ENCODE measurements at regions not wholly inside any gene's neighbourhood (a gene's known extent, or its start where the extent isn't known, plus 50 kb on each side); places are given as distances from the start of the nearest gene placed in this dataset.

DNA sequence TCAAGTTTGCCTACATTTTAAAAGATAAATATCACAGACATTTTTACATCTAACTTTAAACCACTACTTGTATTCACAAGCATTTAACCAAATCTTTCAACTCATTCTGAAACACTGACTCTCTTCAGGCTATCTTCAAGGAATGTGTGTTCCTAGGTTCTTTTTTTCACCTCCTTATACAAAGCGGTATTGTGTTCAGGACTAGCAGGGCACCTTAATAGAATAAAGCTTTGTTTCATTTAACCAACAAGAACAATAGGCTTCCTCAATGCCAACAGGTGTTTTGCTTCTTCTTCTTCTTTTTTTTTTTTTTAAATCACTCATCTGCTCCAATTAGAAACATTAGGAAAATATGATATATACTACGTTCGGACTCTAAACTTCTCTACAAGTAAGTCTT is 212.9 kb upstream of the SEMA3E start:
- no peaks in the 10 kb centered on the region for H3K79me2 ChIP-seq (ENCODE audit: low read length)
- H2AFZ ChIP-seq (ENCODE audit: low read length): no peak overlapping the region
- H3K27me3 ChIP-seq (replicated peaks; ENCODE audit: insufficient read depth, low read length): no peaks in the 10 kb centered on the region
- H3K36me3 ChIP-seq (replicated peaks; ENCODE audit: insufficient read depth, low read length): no peaks in the 10 kb centered on the region
- H4K20me1 ChIP-seq (ENCODE audit: insufficient read depth, low read length): no peaks in the 10 kb centered on the region
- no peaks in the 10 kb centered on the region for H3K9me3 ChIP-seq (replicated peaks; ENCODE audit: insufficient read depth, low read length)
- H3K4me1 ChIP-seq (ENCODE audit: low read length): no peaks in the 10 kb centered on the region
- H3K9me2 ChIP-seq (replicated peaks; ENCODE audit: insufficient read depth, low read length): no peaks in the 10 kb centered on the region
- no peak overlapping the region for H3K4me2 ChIP-seq (ENCODE audit: low read depth, low read length)
- no peak overlapping the region for H3K9ac ChIP-seq (ENCODE audit: low read length)
- H3K4me3 ChIP-seq (ENCODE audit: low read length): no peak overlapping the region
- H3K27ac ChIP-seq (ENCODE audit: low read length): no peak overlapping the region
- no peak for TF ChIP-seq CTCF (IDR thresholded peaks at IDR 0.05; ENCODE audit: low read length)
- no peak for TF ChIP-seq EZH2 (optimal IDR thresholded peaks at IDR 0.05; ENCODE audit: low read depth, low read length)
- no peak for TF ChIP-seq EZH2phosphoT487 (IDR thresholded peaks at IDR 0.05; ENCODE audit: low read length)
- DNase-seq: no peak
- no peaks in the 10 kb centered on the region for H3F3A ChIP-seq (ENCODE audit: insufficient read depth, low read length)

- H3K36me3 ChIP-seq (replicated peaks; ENCODE audit: insufficient read depth, low read length): no peaks in the 10 kb centered on the region
- H3F3A ChIP-seq (ENCODE audit: insufficient read depth, low read length): no peaks in the 10 kb centered on the region
- H3K9me2 ChIP-seq (replicated peaks; ENCODE audit: insufficient read depth, low read length): no peaks in the 10 kb centered on the region
- H4K20me1 ChIP-seq (ENCODE audit: insufficient read depth, low read length): no peaks in the 10 kb centered on the region
- no peak overlapping the region for H2AFZ ChIP-seq (ENCODE audit: low read length)
- H3K27ac ChIP-seq (ENCODE audit: low read length): no peak overlapping the region
- H3K27me3 ChIP-seq (replicated peaks; ENCODE audit: insufficient read depth, low read length): no peaks in the 10 kb centered on the region
- H3K4me2 ChIP-seq (ENCODE audit: low read depth, low read length): no peak overlapping the region
- H3K4me3 ChIP-seq (ENCODE audit: low read length): no peak overlapping the region
- H3K9me3 ChIP-seq (replicated peaks; ENCODE audit: insufficient read depth, low read length): no peaks in the 10 kb centered on the region
- no peak for DNase-seq
- no peak overlapping the region for H3K9ac ChIP-seq (ENCODE audit: low read length)
- H3K79me2 ChIP-seq (ENCODE audit: low read length): no peaks in the 10 kb centered on the region
- TF ChIP-seq EZH2 (optimal IDR thresholded peaks at IDR 0.05; ENCODE audit: low read depth, low read length): no peak
- no peaks in the 10 kb centered on the region for H3K4me1 ChIP-seq (ENCODE audit: low read length)
These were observed 210.9 kb upstream of the SEMA3E start for GRCh38 chr7:83859827-83860226.

- TF ChIP-seq CTCF (IDR thresholded peaks at IDR 0.05; ENCODE audit: low read length): no peak
- no peak for TF ChIP-seq EZH2 (optimal IDR thresholded peaks at IDR 0.05; ENCODE audit: low read depth, low read length)
- no peak for TF ChIP-seq EZH2phosphoT487 (IDR thresholded peaks at IDR 0.05; ENCODE audit: low read length)
- H3K9me3 ChIP-seq (replicated peaks; ENCODE audit: insufficient read depth, low read length): no peaks in the 10 kb centered on the region
- no peaks in the 10 kb centered on the region for H3K79me2 ChIP-seq (ENCODE audit: low read length)
- no peak overlapping the region for H3K4me3 ChIP-seq (ENCODE audit: low read length)
- H3K27me3 ChIP-seq (replicated peaks; ENCODE audit: insufficient read depth, low read length): no peaks in the 10 kb centered on the region
- no peaks in the 10 kb centered on the region for H3K9me2 ChIP-seq (replicated peaks; ENCODE audit: insufficient read depth, low read length)
- no peaks in the 10 kb centered on the region for H3K36me3 ChIP-seq (replicated peaks; ENCODE audit: insufficient read depth, low read length)
- no peak overlapping the region for H3K27ac ChIP-seq (ENCODE audit: low read length)
- no peak for DNase-seq
- no peaks in the 10 kb centered on the region for H3F3A ChIP-seq (ENCODE audit: insufficient read depth, low read length)
- no peak overlapping the region for H3K9ac ChIP-seq (ENCODE audit: low read length)
- no peaks in the 10 kb centered on the region for H3K4me1 ChIP-seq (ENCODE audit: low read length)
- H4K20me1 ChIP-seq (ENCODE audit: insufficient read depth, low read length): no peaks in the 10 kb centered on the region
- H2AFZ ChIP-seq (ENCODE audit: low read length): no peak overlapping the region
- H3K4me2 ChIP-seq (ENCODE audit: low read depth, low read length): no peak overlapping the region
These were observed 208.8 kb upstream of the SEMA3E start for GRCh38 chr7:83857691-83858090.

- H4K20me1 ChIP-seq (ENCODE audit: insufficient read depth, low read length): no peaks in the 10 kb centered on the region
- H3F3A ChIP-seq (ENCODE audit: insufficient read depth, low read length): no peaks in the 10 kb centered on the region
- no peaks in the 10 kb centered on the region for H3K27me3 ChIP-seq (replicated peaks; ENCODE audit: insufficient read depth, low read length)
- H3K9ac ChIP-seq (ENCODE audit: low read length): no peak overlapping the region
- no peak overlapping the region for H3K4me3 ChIP-seq (ENCODE audit: low read length)
- no peak overlapping the region for H2AFZ ChIP-seq (ENCODE audit: low read length)
- H3K9me2 ChIP-seq (replicated peaks; ENCODE audit: insufficient read depth, low read length): no peaks in the 10 kb centered on the region
- no peak overlapping the region for H3K4me2 ChIP-seq (ENCODE audit: low read depth, low read length)
- no peaks in the 10 kb centered on the region for H3K36me3 ChIP-seq (replicated peaks; ENCODE audit: insufficient read depth, low read length)
- TF ChIP-seq CTCF (IDR thresholded peaks at IDR 0.05; ENCODE audit: low read length): no peak
- TF ChIP-seq EZH2phosphoT487 (IDR thresholded peaks at IDR 0.05; ENCODE audit: low read length): no peak
- TF ChIP-seq EZH2 (optimal IDR thresholded peaks at IDR 0.05; ENCODE audit: low read depth, low read length): no peak
- H3K79me2 ChIP-seq (ENCODE audit: low read length): no peaks in the 10 kb centered on the region
- no peak overlapping the region for H3K27ac ChIP-seq (ENCODE audit: low read length)
- no peaks in the 10 kb centered on the region for H3K9me3 ChIP-seq (replicated peaks; ENCODE audit: insufficient read depth, low read length)
- no peak for DNase-seq
- no peaks in the 10 kb centered on the region for H3K4me1 ChIP-seq (ENCODE audit: low read length)
These were observed 207.2 kb upstream of the SEMA3E start for GRCh38 chr7:83856094-83856493.

All from MM.1S (cell line).